ENCODE measurements at regions not wholly inside any gene's neighbourhood (a gene's known extent, or its start where the extent isn't known, plus 50 kb on each side); places are given as distances from the start of the nearest gene placed in this dataset.
"Not testable (repeated sequence)": the region's sequence is repeated elsewhere in the genome, so short reads cannot be mapped to it uniquely, and the experiment has no call there.

DNA sequence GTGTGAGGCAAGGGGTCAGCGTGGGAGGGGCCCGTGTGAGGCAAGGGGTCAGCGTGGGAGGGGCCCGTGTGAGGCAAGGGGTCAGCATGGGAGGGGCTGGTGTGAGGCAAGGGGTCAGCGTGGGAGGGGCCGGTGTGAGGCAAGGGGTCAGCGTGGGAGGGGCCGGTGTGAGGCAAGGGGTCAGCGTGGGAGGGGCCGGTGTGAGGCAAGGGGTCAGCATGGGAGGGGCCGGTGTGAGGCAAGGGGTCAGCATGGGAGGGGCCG, 119.2 kb downstream of the SEPTIN14 start:
- DNase-seq, result not testable (repeated sequence)

DNA sequence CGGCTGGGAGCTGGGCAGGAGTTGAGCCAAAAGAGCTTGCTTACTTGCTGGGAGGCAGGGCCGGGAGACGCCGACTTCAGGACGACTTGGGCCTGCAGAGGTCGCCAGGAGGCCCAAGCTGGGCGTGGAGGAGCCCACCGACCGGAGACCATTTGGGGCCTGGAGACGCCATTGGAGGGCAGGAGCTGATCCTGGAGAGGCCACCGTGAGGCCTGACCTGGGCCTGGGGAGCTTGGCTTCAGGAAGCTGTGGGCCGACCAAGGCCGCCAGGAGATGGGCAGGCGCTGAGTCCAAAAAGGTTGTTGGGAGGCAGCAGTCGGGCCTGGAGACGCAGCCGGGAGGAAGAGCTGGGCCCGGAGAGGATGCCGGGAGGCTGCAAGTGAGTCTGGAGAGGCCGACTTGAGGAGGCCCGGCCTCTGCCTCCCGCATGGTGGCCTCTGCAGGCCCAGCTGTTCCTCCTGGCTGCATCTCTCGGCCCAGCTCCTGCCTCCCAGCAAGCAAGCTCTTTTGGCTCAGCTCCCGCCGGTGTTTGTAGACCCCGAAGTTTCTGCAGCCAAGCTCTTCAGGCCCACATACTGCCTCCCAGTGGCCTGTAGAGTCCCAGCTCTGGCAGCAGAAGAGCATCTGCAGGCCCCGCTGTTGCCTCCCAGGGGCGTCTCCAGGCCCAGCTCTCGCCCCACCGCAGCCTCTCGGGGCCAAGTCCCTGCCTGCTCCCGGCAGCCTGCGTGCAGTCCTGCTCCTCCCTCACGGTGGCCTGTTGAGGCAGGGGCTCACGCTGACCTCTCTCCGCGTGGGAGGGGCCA, 119.7 kb downstream of the SEPTIN14 start:
- not testable (repeated sequence) for DNase-seq

- DNase-seq, result not testable (repeated sequence)
Measured at GRCh38 chr7:55741721-55742631, 120.6 kb downstream of the SEPTIN14 start.

- DNase-seq, result not testable (repeated sequence)
Measured at GRCh38 chr7:55740633-55741250, 121.8 kb downstream of the SEPTIN14 start.

- not testable (repeated sequence) for DNase-seq
Measured at GRCh38 chr7:55740053-55740452, 122.5 kb downstream of the SEPTIN14 start.

DNA sequence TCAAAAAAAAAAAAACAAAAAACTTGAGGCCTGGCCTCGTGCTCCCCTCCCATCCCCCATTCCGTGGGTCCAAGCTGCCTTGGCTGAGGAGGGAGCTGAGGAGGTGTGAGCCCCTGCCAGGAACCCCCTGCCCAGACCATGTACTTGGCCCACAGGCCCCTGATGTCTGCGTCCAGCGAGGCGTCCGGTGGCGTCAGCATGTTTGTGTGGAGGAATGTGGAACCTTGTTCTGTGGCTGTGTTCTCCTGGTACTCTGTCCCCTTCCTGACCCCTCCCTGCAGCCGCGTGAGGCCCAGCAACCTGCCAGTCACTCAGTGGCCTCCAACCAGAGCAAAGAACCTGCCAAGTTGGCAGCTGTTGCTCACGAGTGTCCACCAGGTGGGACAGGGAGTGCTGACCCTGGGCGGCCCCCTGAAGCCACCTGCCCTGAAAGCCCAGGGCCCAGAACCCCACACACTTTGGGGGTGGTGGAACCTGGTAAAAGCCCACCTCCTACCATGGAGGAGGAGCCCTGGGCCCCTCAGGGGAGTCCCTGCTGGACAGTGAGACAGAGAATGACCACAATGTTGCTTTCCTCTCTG, 125.8 kb downstream of the SEPTIN14 start:
- DNase-seq, result not testable (repeated sequence)

- no peak for DNase-seq
Measured at GRCh38 chr7:55733241-55734140, 129.1 kb downstream of the SEPTIN14 start.

DNA sequence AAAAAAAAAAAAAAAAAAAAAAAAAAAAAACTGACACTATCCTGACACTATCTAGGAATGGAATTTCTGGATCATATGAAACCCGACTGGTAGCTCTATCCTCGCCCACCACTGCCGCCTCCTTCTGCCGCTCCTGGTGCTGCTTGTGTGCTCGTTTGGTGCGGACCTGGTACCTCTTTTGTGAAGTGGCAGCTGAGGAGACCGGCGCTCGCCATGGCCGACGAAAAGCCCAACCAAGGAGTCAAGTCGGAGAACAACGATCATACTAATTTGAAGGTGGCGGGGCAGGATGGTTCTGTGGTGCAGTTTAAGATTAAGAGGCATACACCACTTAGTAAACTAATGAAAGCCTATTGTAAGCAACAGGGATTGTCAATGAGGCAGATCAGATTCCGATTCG, 130.6 kb downstream of the SEPTIN14 start:
- DNase-seq, result no peak

- no peak for DNase-seq
Measured at GRCh38 chr7:55730197-55730596, 132.4 kb downstream of the SEPTIN14 start.

- no peak for DNase-seq
Measured at GRCh38 chr7:55723621-55723941, 139.0 kb downstream of the SEPTIN14 start.

DNA sequence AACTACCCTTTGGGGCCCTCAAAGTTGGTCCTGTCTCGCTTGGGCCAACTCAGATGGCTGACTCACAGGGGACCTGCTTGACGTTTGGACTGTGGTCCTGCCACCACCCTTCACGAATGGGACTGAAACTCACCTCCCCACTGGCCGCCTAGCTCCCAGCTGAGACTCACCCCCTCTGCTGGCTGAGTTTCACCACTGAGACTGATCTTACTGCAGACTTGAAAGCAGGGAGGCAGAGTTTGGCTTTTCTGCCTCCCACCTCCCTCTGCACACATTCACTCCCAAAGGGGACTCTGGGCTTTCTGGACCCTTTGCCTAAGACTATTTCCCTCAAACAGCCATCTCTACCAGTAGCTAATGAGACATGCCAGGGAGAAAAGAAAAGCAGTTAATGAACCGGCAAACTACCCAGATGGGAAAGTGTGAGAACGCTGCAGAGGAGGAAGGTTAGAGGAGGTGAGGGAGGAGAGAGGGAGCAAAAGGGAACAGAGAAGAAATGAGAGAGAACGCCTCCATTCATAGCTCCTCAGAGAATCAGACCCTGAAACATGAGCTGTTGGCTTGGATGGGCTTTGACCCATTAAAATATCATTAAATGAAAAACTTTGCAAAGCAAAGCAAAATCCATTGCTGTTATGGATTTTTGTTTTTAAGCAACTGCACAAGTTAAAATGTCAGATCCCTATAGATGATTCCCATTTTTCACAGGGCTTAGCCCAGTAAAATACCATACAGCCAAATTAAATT, 139.5 kb downstream of the SEPTIN14 start:
- not testable (repeated sequence) for DNase-seq

DNA sequence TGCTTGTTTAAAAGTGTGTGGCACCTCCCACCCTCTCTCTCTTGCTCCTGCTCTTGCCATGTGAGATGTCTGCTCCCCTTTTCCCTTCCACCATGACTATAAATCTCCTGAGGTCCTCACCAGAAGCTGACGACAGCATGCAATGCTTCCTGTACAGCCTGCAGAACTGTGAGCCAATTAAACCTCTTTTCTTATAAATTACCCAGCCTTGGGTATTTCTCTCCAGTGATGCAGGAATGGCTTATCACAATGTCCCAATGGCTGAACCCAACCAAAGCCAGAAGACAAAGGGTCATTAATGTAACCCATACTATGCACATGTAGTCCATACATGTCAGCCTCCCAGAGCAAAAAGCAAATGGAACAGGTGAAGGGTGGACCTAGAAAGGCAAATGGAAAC, 141.5 kb downstream of the SEPTIN14 start:
- DNase-seq, result not testable (repeated sequence)

DNA sequence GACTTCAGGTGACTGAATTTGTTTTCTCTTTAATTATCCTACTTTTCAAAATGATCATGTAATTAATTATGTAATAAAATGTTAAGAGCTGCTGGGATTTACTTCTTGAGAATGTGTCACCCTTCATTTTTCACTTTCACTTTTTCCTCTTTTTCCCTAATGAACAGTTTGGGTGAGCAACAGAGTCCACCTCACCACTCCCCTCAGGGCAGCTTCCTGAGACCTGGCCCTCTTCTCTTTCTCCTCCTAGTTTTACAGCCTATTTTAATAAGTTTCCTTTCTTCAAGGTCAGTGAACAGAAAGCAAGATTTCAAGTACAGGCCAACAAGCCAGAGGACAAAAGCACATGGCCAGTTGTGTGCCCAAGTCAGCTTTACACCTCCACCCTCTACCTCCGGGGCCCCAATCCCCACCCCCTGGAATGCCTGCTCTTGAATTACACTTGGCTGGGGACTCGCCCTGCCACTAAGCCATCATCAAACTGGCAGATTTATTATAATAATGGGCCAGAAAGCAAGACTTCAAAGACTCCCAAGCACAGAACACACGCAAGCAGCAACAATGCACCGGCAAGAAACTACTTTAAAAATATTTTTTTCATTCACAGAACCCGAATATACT, 143.1 kb upstream of the VOPP1 start:
- DNase-seq, result not testable (repeated sequence)

GRCh38 chr7:55714370-55714769, 142.1 kb upstream of the VOPP1 start:
- not testable (repeated sequence) for DNase-seq

- DNase-seq, result not testable (repeated sequence)
Measured at GRCh38 chr7:55710312-55710711, 138.0 kb upstream of the VOPP1 start.

DNA sequence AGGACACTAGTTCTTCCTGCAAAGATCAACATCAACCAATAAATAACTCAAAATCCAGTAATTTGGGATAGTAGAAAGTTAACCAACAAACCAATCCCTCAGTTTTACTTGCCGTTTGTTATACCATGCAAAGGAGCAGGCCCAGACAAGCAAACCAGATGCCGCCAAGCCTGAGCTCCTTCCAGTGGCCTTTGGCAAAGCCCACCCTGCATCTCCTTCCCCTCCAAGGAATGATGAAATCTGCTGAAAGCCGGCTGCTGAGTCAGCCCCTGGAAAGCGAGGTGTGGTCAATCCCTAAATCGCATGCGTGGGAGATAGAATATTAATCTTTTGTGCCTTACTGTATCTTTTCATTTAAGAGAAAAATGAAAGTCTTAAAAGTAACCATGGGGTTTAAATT, 135.7 kb upstream of the VOPP1 start:
- not testable (repeated sequence) for DNase-seq

DNA sequence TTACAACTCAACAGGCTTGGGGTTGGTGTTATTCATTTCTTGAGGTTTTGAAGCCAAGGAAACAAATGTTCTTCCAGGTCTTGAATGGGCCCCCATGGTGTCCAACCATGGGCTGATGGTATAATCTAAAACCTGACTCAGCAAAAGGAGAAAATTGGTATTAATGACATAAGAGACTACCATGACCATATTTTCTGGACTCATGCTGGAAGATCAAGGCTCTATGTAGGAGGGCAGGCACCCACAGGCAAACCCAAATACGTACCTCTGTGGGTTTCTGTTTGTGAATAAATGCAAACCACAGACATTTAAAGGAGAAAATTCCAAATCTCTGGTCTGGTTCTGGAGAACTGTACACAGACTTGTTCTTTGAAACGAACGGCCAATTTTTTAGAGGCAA, 135.1 kb upstream of the VOPP1 start:
- not testable (repeated sequence) for DNase-seq

- not testable (repeated sequence) for DNase-seq
Measured at GRCh38 chr7:55706451-55707195, 134.3 kb upstream of the VOPP1 start.

- not testable (repeated sequence) for DNase-seq
Measured at GRCh38 chr7:55705728-55706450, 133.6 kb upstream of the VOPP1 start.
